ENCODE measurements at regions not wholly inside any gene's neighbourhood (a gene's known extent, or its start where the extent isn't known, plus 50 kb on each side); places are given as distances from the start of the nearest gene placed in this dataset.

DNA sequence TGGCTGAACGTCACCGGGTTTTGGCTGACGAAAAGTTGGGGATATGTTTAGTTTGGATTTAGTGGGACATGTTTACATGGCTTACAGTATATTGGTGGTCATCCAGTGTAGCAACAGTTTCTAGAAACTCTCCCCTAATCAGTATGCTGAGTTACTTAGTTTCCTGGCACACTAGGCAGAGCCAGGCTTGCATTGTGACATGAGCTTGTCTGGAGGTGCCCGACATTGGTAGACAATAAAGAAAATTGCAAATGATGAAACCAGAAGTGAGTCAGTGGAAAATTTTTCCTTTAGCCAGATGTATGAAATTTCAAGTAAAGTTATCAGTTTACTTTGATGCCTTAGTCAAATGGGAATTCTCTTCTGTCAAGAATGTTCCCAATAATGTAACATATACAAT is 276.1 kb downstream of the RDH14 start:
- ChIA-PET CTCF (interaction anchor here (0.6 kb wide), 1 partner anchor 1512 kb away, joined by 5 read pairs; no protein-coding TSS in a partner anchor), POLR2A (ENCODE audit: low non-redundant PET) (no interaction called here)
- TF ChIP-seq, protein P1, sequence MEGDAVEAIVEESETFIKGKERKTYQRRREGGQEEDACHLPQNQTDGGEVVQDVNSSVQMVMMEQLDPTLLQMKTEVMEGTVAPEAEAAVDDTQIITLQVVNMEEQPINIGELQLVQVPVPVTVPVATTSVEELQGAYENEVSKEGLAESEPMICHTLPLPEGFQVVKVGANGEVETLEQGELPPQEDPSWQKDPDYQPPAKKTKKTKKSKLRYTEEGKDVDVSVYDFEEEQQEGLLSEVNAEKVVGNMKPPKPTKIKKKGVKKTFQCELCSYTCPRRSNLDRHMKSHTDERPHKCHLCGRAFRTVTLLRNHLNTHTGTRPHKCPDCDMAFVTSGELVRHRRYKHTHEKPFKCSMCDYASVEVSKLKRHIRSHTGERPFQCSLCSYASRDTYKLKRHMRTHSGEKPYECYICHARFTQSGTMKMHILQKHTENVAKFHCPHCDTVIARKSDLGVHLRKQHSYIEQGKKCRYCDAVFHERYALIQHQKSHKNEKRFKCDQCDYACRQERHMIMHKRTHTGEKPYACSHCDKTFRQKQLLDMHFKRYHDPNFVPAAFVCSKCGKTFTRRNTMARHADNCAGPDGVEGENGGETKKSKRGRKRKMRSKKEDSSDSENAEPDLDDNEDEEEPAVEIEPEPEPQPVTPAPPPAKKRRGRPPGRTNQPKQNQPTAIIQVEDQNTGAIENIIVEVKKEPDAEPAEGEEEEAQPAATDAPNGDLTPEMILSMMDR (conservative IDR thresholded peaks at IDR 0.05; ENCODE audit: low read depth) = no peak
- DNase-seq (ENCODE audit: low spot score) = peak; percentile 18
- H3K27ac ChIP-seq = no peak overlapping the region

DNA sequence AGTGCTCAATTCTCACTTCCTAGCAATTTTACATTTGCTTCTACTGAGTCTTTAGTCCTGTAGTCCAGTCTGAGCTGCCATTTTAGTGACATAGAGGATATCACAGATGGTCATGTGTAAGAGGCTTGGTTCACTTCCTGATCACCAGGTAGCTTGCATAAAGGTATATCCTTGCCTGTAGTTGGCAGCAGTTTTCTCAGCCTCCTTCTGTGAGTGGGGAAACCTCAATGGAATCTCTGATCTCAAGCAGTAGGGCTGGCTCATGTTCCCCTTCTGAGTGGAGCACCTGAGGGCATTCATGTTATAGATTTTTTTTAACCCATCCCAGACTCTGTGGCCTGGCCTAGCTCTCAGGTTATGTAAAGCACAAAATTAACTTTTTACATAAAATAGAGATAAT is 278.4 kb downstream of the RDH14 start:
- no peak overlapping the region for H3K27ac ChIP-seq
- CTCF ChIA-PET = interaction anchor here (0.5 to 0.7 kb wide), 3 partner anchors 22 to 133 kb away, joined by 3 read pairs; no protein-coding TSS in a partner anchor
- DNase-seq (ENCODE audit: low spot score) = no peak
- POLR2A ChIA-PET (ENCODE audit: low non-redundant PET) = no interaction called here
- TF ChIP-seq, protein P1 (conservative IDR thresholded peaks at IDR 0.05; ENCODE audit: low read depth) = no peak

DNA sequence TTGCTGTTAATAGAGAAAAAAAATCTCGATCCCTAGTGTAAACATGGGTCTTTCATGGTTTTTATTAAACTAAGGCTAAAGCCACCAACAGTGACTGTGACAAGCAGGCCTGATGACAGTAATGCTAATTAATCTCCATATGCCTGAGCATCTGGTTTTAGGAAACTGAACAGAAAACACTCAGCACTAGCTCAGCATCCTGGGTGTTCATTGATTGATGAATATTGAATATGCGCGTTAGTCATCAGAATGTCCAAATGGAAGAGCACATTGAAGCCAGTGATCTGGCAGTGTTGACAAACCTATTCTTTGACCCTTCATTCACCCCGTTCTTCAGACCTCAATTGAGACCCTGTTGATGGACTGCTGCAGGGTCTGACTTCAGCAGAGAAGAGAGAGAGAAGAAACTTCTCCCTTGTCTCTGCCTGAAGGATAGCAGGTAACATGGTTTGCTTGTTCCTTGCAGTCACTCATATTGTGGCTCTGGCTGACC is 283.8 kb downstream of the RDH14 start:
- ChIA-PET CTCF (interaction anchor here (0.6 kb wide), 1 partner anchor 540 kb away, joined by 3 read pairs; no protein-coding TSS in a partner anchor), POLR2A (ENCODE audit: low non-redundant PET) (no interaction called here)
- DNase-seq (ENCODE audit: low spot score) = no peak
- no peak overlapping the region for H3K27ac ChIP-seq
- TF ChIP-seq, protein P1 (conservative IDR thresholded peaks at IDR 0.05; ENCODE audit: low read depth) = no peak

DNA sequence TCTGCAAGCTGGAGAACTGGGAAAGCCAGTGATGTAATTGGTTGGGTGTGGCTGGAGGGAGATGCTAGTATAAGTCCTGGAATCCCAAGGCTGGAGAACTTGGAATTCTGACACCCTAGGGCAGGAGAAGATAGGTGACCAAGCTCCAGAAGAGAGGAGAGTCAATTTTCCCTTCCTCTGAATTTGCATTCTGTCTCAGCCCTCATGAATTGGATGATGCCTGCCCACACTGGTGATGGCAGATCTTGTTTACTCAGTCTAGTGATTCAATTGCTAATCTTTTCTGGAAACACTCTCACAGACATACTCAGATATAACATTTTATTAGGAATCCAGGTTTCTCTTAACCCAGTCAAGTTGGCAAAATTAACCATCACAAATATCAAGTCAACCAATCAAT is 287.2 kb downstream of the RDH14 start:
- no peak overlapping the region for H3K27ac ChIP-seq
- TF ChIP-seq, protein P1 (conservative IDR thresholded peaks at IDR 0.05; ENCODE audit: low read depth) = no peak
- ChIA-PET POLR2A (ENCODE audit: low non-redundant PET) (no interaction called here), CTCF (no interaction called here)
- no peak for DNase-seq (ENCODE audit: low spot score)

DNA sequence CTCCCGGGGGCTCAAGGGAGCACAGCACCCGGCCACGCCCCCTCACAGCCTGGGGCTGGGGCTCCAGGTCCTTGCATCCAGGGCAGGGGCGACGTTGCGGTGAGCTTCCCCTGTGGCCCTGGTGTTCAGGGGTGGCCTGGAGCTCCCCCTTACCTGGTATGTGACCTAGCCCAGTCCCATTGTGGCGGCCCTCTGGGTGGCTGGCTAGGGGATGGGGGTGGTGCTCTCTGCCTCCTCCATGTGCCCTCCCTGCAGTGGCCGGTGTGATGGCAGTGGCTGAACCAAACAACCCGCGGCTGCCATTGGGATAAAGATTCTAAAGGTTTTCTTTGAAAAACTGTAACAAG is 288.3 kb downstream of the RDH14 start:
- H3K27ac ChIP-seq = no peak overlapping the region
- no peak for DNase-seq (ENCODE audit: low spot score)
- TF ChIP-seq, protein P1 (conservative IDR thresholded peaks at IDR 0.05; ENCODE audit: low read depth) = no peak
- ChIA-PET POLR2A (ENCODE audit: low non-redundant PET) (no interaction called here), CTCF (no interaction called here)

DNA sequence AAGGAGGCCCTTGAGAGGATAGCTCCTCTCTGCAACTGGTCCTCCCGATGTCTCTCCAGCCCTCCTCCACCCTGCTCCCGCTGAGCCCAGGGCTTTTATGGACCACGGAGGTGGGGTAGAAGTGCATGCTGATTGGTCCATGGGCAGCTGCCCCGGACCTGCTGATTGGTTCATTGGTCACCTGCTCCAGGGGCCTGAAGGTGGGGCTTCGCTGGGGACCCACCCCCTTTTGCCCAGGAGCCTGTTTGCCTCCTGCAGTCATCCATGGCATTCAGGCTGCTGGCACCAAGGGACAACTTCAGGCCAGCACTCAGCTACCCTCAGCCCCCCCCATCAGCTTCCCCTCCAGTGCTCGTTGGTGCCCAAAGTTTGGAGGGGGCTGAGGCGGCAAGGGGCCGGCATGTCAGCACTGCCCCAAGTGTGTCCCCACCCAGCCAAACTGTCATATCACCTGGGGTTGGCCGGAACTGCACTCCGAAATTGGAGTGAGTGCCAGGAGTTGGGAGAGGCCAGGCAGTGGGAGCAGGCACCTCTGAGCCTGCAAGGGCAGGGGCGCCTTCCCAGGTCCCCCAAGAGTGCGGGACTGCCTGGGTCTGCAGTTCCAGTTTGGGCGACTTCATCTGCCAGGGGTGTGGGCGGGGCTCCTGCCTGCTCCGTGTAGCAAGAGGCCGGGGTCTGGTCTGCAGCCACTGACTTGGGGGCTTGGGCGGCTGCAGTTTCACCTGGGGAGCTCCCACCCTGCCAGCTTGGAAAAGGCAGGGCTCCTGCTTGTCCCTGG is 288.9 kb downstream of the RDH14 start:
- no peak overlapping the region for H3K27ac ChIP-seq
- ChIA-PET POLR2A (ENCODE audit: low non-redundant PET) (no interaction called here), CTCF (no interaction called here)
- DNase-seq (ENCODE audit: low spot score) = no peak
- TF ChIP-seq, protein P1 (conservative IDR thresholded peaks at IDR 0.05; ENCODE audit: low read depth) = no peak
